ENCODE measurements at regions not wholly inside any gene's neighbourhood (a gene's known extent, or its start where the extent isn't known, plus 50 kb on each side); places are given as distances from the start of the nearest gene placed in this dataset.

DNA sequence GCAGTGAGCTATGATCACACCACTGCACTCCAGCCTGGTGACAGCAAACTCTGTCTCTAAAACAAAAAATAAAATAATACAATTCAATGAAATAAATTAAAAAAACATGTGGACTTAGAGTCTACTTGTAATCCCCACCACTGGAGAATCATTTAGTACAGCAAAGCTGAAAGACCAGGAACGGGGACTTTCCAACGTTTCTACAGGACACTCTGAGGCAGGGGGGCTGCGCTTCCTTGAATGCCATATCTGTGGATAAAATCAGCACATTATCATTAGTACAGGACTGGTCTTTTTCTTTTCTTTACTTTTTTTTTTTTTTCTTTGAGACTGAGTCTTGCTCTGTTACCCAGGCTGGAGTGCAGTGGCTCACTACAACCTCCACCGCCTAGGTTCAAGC, 124.8 kb downstream of the MXRA5 start:
- TF ChIP-seq, protein P1, sequence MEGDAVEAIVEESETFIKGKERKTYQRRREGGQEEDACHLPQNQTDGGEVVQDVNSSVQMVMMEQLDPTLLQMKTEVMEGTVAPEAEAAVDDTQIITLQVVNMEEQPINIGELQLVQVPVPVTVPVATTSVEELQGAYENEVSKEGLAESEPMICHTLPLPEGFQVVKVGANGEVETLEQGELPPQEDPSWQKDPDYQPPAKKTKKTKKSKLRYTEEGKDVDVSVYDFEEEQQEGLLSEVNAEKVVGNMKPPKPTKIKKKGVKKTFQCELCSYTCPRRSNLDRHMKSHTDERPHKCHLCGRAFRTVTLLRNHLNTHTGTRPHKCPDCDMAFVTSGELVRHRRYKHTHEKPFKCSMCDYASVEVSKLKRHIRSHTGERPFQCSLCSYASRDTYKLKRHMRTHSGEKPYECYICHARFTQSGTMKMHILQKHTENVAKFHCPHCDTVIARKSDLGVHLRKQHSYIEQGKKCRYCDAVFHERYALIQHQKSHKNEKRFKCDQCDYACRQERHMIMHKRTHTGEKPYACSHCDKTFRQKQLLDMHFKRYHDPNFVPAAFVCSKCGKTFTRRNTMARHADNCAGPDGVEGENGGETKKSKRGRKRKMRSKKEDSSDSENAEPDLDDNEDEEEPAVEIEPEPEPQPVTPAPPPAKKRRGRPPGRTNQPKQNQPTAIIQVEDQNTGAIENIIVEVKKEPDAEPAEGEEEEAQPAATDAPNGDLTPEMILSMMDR (IDR thresholded peaks at IDR 0.05): no peak
- TF ChIP-seq POLR2AphosphoS5 (IDR thresholded peaks at IDR 0.05; ENCODE audit: low read depth, low read length): no peak

All from Panc1 (cell line).